SU-DHL-6 (cell line): ENCODE measurements at regions not wholly inside any gene's neighbourhood (a gene's known extent, or its start where the extent isn't known, plus 50 kb on each side); places are given as distances from the start of the nearest gene placed in this dataset.

Experiments used
- CTCF ChIP-seq: fragments of 200-600 bp; sonication (generic); IDR thresholded peaks from one replicate; pipeline ENCODE4 v1.5.1; 2017; ENCODE audit warnings: antibody characterized with exemption, mild to moderate bottlenecking, low read length, moderate library complexity; ENCODE audit not compliant: insufficient read depth, poor library complexity, severe bottlenecking
- EZH2phosphoT487 ChIP-seq: fragments of 200-600 bp; sonication (generic), shearing (Covaris generic); conservative IDR thresholded peaks from 2 replicates; pipeline ENCODE4 v1.6.1; 2018; ENCODE audit warnings: mild to moderate bottlenecking, antibody characterized with exemption, low read length, moderate library complexity, mixed read lengths

- TF ChIP-seq CTCF (no peak), EZH2phosphoT487 (no peak)
Measured at GRCh38 chr2:64887565-64887964, 101.6 kb upstream of the SLC1A4 start.
